Body of pancreas (tissue), 4 donors: ENCODE measurements at regions not wholly inside any gene's neighbourhood (a gene's known extent, or its start where the extent isn't known, plus 50 kb on each side); places are given as distances from the start of the nearest gene placed in this dataset.

ENCODE experiments used
- ATAC-seq: fragments of 150-250 bp; one replicate; pipeline ENCODE4 v1.9.1; 2016
- DNase-seq, 4 donors: peaks; one replicate each; pipeline ENCODE4 v3.0.0-alpha.2; 2019
- H3K27ac ChIP-seq, 4 donors: fragments of 200-600 bp; sonication (generic); 1 replicate in 3 of 4; 2 replicates in 1 of 4; pipeline versions ENCODE4 v1.5.1 to v1.6.1; 2016 to 2019; ENCODE audit warnings: mild to moderate bottlenecking in 1 of 4, mixed read lengths in 1 of 4, moderate library complexity in 1 of 4
- H3K27me3 ChIP-seq, 2 donors: fragments of 200-600 bp; sonication (generic); one replicate each; pipeline ENCODE4 v1.6.0; 2016; ENCODE audit warnings: mild to moderate bottlenecking in 1 of 2
- H3K36me3 ChIP-seq, 2 donors: fragments of 200-600 bp; sonication (generic); replicated peaks in 1 of 2; 2 replicates each; pipeline ENCODE4 v1.5.1; 2016; ENCODE audit warnings: low read depth in 2 of 2; ENCODE audit not compliant: insufficient read depth in 1 of 2
- H3K4me1 ChIP-seq: fragments of 200-600 bp; sonication (generic); one replicate; pipeline ENCODE4 v1.6.0; 2016
- H3K4me3 ChIP-seq, 2 donors: fragments of 200-600 bp; sonication (generic); 1 replicate in 1 of 2; 2 replicates in 1 of 2; pipeline ENCODE4 v1.5.1; 2016 to 2019
- H3K9me3 ChIP-seq, 3 donors: fragments of 200-600 bp; sonication (generic); 1 replicate in 2 of 3; 2 replicates in 1 of 3; pipeline ENCODE4 v1.5.1; 2016
- POLR2A ChIP-seq, 3 donors: fragments of 450-650 bp; IDR thresholded peaks; one replicate each; pipeline ENCODE4 v1.6.1; 2016; ENCODE audit warnings: antibody characterized with exemption in 3 of 3, mild to moderate bottlenecking in 2 of 3
- WGBS, 2 donors: methylation state at CpG; one replicate each; pipeline ENCODE4 v1.1.5; 2017; 5-methylcytosine and 5-hydroxymethylcytosine counted together
- intact Hi-C: fragments of 100-400 bp; cut with DNase I; formaldehyde crosslinking; loops from one replicate; pipeline ENCODE4 v1.15.1; 2023
- TF ChIP-seq, protein P1 (sequence below), 7 experiments: fragments of 450-650 bp in 4 of 7; fragments of 200-600 bp in 3 of 7; sonication (generic) in 3 of 7; IDR thresholded peaks; one replicate each; pipeline ENCODE4 v1.5.1; 2016 to 2019; ENCODE audit warnings: antibody characterized with exemption in 7 of 7

DNA sequence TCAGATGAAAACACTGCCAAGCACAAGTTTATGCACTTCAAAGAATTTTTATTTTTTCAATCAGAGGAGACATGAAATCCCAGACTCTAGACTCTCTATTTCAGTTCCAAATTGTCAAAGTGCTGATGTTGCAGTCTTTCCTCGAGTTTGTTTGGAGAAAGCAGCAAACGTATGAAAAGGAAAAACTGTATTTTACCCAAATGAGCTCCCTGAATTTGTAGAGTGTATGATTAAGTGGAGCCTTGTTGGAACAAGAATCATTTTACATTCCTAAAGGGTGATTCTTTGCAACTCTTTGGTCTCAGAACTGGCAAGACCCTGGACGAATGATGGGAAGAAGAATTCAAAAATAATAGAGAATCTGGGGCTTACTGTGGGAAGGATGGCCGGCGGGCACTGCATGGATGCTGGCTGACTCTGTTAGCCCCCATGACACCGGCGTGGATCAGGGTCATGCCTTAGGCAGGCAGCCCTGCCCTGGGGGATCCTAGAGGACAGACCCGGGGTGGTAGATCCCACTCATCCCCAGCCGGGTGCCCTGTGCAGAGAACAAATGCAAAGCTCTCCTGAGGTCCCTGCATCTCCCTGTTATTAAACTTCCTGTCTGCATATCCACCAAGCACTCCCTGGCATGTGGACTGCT is 207.4 kb downstream of the FNDC1 start:
- Histone ChIP-seq H3K9me3 (no peaks in the 10 kb centered on the region), H3K4me1 (no peaks in the 10 kb centered on the region), H3K27ac (no peak overlapping the region), H3K36me3 (no peaks in the 10 kb centered on the region), H3K27me3 (no peaks in the 10 kb centered on the region), H3K4me3 (no peak overlapping the region)
- ATAC-seq: no peak
- intact Hi-C loops: no loop called here
- TF ChIP-seq, protein P1, sequence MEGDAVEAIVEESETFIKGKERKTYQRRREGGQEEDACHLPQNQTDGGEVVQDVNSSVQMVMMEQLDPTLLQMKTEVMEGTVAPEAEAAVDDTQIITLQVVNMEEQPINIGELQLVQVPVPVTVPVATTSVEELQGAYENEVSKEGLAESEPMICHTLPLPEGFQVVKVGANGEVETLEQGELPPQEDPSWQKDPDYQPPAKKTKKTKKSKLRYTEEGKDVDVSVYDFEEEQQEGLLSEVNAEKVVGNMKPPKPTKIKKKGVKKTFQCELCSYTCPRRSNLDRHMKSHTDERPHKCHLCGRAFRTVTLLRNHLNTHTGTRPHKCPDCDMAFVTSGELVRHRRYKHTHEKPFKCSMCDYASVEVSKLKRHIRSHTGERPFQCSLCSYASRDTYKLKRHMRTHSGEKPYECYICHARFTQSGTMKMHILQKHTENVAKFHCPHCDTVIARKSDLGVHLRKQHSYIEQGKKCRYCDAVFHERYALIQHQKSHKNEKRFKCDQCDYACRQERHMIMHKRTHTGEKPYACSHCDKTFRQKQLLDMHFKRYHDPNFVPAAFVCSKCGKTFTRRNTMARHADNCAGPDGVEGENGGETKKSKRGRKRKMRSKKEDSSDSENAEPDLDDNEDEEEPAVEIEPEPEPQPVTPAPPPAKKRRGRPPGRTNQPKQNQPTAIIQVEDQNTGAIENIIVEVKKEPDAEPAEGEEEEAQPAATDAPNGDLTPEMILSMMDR (IDR thresholded peaks at IDR 0.05): no peak
- no peak for TF ChIP-seq POLR2A (IDR thresholded peaks at IDR 0.05)
- no peak for DNase-seq
- 63 to 64% methylated on average over 9 of the region's 9 CpGs for WGBS, 2 donors

DNA sequence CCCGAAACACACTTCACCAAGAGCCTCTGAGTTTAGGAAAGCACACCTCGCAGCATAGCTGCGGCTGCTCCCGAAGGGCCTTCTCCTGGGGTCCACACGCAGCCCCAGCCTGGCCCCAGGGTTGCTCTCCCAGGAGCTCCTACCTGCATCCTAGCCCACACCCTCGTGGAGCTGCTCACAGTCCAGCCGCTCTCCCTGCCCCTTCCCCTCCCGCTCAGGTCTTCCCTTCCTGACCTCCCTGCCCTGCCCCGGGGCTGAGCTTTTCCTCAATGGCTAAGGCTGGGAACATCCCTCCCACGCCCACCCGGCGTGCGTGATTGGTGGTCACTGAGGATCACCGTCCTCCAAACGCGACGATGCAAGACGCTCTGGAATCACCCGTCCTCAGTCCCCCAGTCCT is 205.8 kb downstream of the FNDC1 start:
- intact Hi-C loops: no loop called here

DNA sequence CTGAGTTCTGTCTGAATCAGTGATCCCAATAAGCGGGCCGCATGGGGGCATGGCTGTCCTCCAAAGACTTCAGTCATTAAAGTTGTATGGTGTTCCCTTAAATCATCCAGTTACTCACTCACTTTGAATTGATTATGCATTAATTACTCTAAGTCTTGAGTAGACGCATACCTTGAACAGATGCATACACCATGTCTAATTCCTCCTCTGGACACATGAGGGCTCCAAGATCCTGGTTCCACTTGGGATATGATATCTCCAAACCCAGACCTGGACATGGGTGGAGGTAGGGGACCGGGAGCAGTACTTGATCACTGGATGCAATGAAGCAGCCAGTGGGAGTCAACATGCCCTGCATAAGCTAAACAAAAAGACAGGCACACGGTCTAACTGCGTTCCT is 204.5 kb downstream of the FNDC1 start:
- H3K9me3 ChIP-seq: peaks cover 0 to 15% (median 0%) of the 10 kb centered on the region in 3 donors
- intact Hi-C loops: no loop called here
- no peaks in the 10 kb centered on the region for H3K4me1 ChIP-seq
- ATAC-seq (no peak), DNase-seq (no peak)
- TF ChIP-seq, protein P1 (IDR thresholded peaks at IDR 0.05): no peak
- TF ChIP-seq POLR2A (IDR thresholded peaks at IDR 0.05): no peak
- no peaks in the 10 kb centered on the region for H3K36me3 ChIP-seq
- H3K4me3 ChIP-seq: no peak overlapping the region
- H3K27ac ChIP-seq: no peak overlapping the region
- WGBS, 2 donors: 65 to 81% methylated on average over 6 of the region's 6 CpGs
- H3K27me3 ChIP-seq: no peaks in the 10 kb centered on the region

More for the DNA sequence above, 205.8 kb downstream of the FNDC1 start:
- peaks cover 0 to 6% (median 0%) of the 10 kb centered on the region in 3 donors for H3K9me3 ChIP-seq
- 80 to 83% methylated on average over 17 to 19 of the region's 19 CpGs for WGBS, 2 donors
- H3K36me3 ChIP-seq: no peaks in the 10 kb centered on the region
- no peak for DNase-seq
- H3K4me1 ChIP-seq: no peaks in the 10 kb centered on the region
- no peak overlapping the region for H3K4me3 ChIP-seq
- H3K27ac ChIP-seq: no peak overlapping the region
- TF ChIP-seq, protein P1 (IDR thresholded peaks at IDR 0.05): no peak
- TF ChIP-seq POLR2A (IDR thresholded peaks at IDR 0.05): no peak
- ATAC-seq: no peak
- no peaks in the 10 kb centered on the region for H3K27me3 ChIP-seq

DNA sequence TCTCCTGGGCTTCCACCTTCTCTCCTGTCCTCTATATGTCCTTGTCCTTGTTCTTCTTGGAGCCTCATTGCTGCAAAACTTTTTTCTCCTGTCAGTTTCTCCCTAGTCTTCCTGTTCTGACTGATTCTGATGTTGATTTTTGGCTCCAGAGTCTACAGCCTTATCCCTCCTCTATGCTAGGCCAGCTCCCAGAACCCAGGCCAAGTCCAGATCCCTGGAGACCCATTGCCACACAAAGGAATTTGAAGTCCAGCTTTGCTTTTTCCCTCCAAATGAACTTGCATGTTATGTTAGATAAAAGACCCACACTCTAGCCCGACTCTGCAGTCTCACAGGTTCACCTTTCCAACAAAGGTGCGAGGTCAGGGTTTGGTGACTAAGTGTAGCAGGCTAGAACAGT is 203.1 kb downstream of the FNDC1 start:
- no peak overlapping the region for H3K27ac ChIP-seq
- TF ChIP-seq, protein P1 (IDR thresholded peaks at IDR 0.05): no peak
- TF ChIP-seq POLR2A (IDR thresholded peaks at IDR 0.05): no peak
- H3K4me1 ChIP-seq: no peaks in the 10 kb centered on the region
- no peaks in the 10 kb centered on the region for H3K36me3 ChIP-seq
- peaks cover 0 to 18% (median 0%) of the 10 kb centered on the region in 3 donors for H3K9me3 ChIP-seq
- ATAC-seq (no peak), DNase-seq (no peak)
- no peak overlapping the region for H3K4me3 ChIP-seq
- H3K27me3 ChIP-seq: no peaks in the 10 kb centered on the region
- 69 to 77% methylated on average over 2 of the region's 2 CpGs for WGBS, 2 donors
- intact Hi-C loops: no loop called here

DNA sequence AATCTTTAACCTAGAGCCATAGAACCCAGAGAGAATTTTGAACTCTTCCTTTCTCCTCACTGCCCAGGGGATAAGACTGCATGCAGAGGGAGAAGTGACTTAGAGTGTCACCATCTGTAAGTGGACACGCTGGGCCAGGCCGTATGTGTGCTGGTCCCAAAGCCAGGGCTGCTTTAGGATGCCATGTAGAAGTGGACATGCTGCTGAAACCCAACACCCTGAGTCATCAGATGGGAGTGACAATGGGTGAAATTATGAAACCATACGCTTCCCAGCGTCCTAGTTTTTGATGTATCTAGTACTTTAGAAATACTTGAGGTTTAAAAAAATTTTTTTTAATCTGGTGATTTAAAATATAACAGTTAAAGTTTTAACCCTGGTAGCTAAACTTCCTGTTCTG is 191.1 kb downstream of the FNDC1 start:
- H3K27me3 ChIP-seq: no peaks in the 10 kb centered on the region
- H3K4me1 ChIP-seq: no peaks in the 10 kb centered on the region
- no peak overlapping the region for H3K4me3 ChIP-seq
- intact Hi-C loops: no loop called here
- no peaks in the 10 kb centered on the region for H3K9me3 ChIP-seq
- no peak for DNase-seq
- 56 to 60% methylated on average over 4 of the region's 4 CpGs for WGBS, 2 donors
- no peak for TF ChIP-seq POLR2A (IDR thresholded peaks at IDR 0.05)
- TF ChIP-seq, protein P1 (IDR thresholded peaks at IDR 0.05): no peak
- H3K27ac ChIP-seq: no peak overlapping the region
- H3K36me3 ChIP-seq: no peaks in the 10 kb centered on the region
- no peak for ATAC-seq
